ENCODE measurements at regions not wholly inside any gene's neighbourhood (a gene's known extent, or its start where the extent isn't known, plus 50 kb on each side); places are given as distances from the start of the nearest gene placed in this dataset.

GRCh38 chr6:97790926-97791590 lies 508.0 kb upstream of the MMS22L start:
- no peak for DNase-seq

GRCh38 chr6:97805596-97805995 lies 522.6 kb upstream of the MMS22L start:
- no peak for DNase-seq

GRCh38 chr6:97812940-97813339 lies 529.9 kb upstream of the MMS22L start:
- no peak for DNase-seq

- peak in 10 of 51 donors; percentile 1 to 30 (median 12) for DNase-seq
Measured at GRCh38 chr6:97813889-97814567, 531.0 kb upstream of the MMS22L start.

- no peak for DNase-seq
Measured at GRCh38 chr6:97815301-97815812, 532.3 kb upstream of the MMS22L start.

- no peak for DNase-seq
Measured at GRCh38 chr6:97816526-97816925, 533.5 kb upstream of the MMS22L start.

- peak in 20 of 51 donors; percentile 0 to 74 (median 5) for DNase-seq
Measured at GRCh38 chr6:97819710-97820109, 536.7 kb upstream of the MMS22L start.

GRCh38 chr6:97820400-97820799 lies 537.4 kb upstream of the MMS22L start:
- DNase-seq = no peak

GRCh38 chr6:97822632-97823031 lies 539.6 kb upstream of the MMS22L start:
- DNase-seq = no peak

- DNase-seq = no peak
Measured at GRCh38 chr6:97841763-97842162, 558.7 kb upstream of the MMS22L start.

GRCh38 chr6:97842521-97842920 lies 559.5 kb upstream of the MMS22L start:
- no peak for DNase-seq

GRCh38 chr6:97849390-97849789 lies 566.4 kb upstream of the MMS22L start:
- DNase-seq = no peak

GRCh38 chr6:97850458-97851212 lies 567.6 kb upstream of the MMS22L start:
- no peak for DNase-seq

- DNase-seq = no peak
Measured at GRCh38 chr6:97863697-97864096, 580.7 kb upstream of the MMS22L start.

GRCh38 chr6:97864366-97864765 lies 581.4 kb upstream of the MMS22L start:
- DNase-seq = no peak

- DNase-seq = no peak
Measured at GRCh38 chr6:97864826-97865225, 581.8 kb upstream of the MMS22L start.

- no peak for DNase-seq
Measured at GRCh38 chr6:97865612-97866011, 582.6 kb upstream of the MMS22L start.

GRCh38 chr6:97866616-97867015 lies 583.6 kb upstream of the MMS22L start:
- no peak for DNase-seq

GRCh38 chr6:97867177-97867576 lies 584.2 kb upstream of the MMS22L start:
- no peak for DNase-seq

- DNase-seq = no peak
Measured at GRCh38 chr6:97870273-97870672, 587.3 kb upstream of the MMS22L start.

GRCh38 chr6:97876711-97877110 lies 593.7 kb upstream of the MMS22L start:
- DNase-seq = no peak

- no peak for DNase-seq
Measured at GRCh38 chr6:97882755-97883154, 599.7 kb upstream of the MMS22L start.
